Hematopoietic multipotent progenitor cell treated with erythropoietin and hydrocortisone succinate and interleukin-3 and kit ligand, for 17 days (in vitro differentiated cells): ENCODE measurements at regions not wholly inside any gene's neighbourhood (a gene's known extent, or its start where the extent isn't known, plus 50 kb on each side); places are given as distances from the start of the nearest gene placed in this dataset.
A peak's percentile ranks its signal among the peaks of the same experiment; 100 is the strongest.
"Not testable (repeated sequence)": the region's sequence is repeated elsewhere in the genome, so short reads cannot be mapped to it uniquely, and the experiment has no call there.

Experiments used
- DNase-seq: peaks from one replicate; pipeline ENCODE4 v3.0.0-alpha.2; 2015; ENCODE audit warnings: low spot score

DNA sequence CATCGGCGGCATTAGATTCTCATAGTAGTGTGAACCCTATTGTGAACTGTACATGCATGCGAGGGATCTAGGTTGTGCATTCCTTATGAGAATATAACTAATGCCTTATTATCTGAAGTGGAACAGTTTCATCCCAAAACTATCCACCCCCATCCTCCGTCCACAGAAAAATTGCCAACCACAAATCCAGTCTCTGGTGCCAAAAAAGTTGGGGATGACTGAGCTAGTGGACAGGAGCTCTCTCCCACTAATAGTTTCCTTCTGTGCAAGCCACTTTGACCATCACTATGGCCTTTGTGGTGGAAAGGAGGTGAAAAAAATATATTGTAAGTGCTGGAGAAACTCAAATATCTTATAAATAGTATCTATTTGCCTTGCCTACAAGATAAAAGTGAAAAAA is 857.8 kb downstream of the DIAPH3 start:
- no peak for DNase-seq

- DNase-seq = no peak
Observed at GRCh38 chr13:59312776-59313175, 851.0 kb downstream of the DIAPH3 start.

GRCh38 chr13:59318320-59318930 is 845.3 kb downstream of the DIAPH3 start:
- DNase-seq = peak; percentile 36

DNA sequence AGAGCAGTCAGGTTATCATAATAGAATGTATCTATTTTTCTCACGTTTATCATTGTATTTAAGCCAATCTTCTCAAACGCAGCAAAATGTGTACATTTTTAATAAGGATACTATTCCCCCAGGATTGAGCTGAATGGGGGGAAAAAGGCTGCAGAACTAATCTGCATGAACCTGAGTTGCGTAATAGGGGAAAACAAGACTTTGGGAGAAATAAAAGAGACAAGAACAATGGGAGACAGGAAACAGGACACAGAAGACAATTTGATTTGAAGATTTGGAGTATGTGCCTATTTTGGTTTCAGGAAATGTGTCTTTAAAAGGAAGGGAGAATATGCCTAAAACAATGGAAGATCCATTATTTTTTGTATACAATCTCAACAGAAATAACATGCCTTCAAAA is 844.5 kb downstream of the DIAPH3 start:
- no peak for DNase-seq

DNA sequence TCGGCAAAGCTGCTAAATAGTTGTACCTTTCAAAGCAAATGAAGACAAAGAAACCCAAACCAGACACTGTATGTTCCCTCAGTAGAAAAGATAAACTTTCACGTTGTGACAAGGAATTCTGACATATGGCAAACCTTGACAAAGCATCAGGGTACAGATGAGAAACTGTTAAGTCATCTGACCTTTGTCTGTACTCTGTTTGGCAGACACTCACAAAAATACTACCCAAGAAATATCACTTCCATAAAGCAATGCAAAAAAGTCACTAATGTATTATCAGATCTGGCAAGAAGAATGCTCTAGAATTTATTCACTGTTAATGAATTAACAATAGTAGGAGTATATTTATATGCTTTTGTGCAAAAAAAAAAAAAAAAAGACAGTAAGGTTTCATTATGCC is 843.7 kb downstream of the DIAPH3 start:
- DNase-seq = no peak

GRCh38 chr13:59324401-59324800 is 839.3 kb downstream of the DIAPH3 start:
- DNase-seq = not testable (repeated sequence)

GRCh38 chr13:59326717-59327116 is 837.0 kb downstream of the DIAPH3 start:
- DNase-seq = no peak

GRCh38 chr13:59330764-59331163 is 833.0 kb downstream of the DIAPH3 start:
- DNase-seq = no peak

- no peak for DNase-seq
Observed at GRCh38 chr13:59332966-59333365, 830.8 kb downstream of the DIAPH3 start.

DNA sequence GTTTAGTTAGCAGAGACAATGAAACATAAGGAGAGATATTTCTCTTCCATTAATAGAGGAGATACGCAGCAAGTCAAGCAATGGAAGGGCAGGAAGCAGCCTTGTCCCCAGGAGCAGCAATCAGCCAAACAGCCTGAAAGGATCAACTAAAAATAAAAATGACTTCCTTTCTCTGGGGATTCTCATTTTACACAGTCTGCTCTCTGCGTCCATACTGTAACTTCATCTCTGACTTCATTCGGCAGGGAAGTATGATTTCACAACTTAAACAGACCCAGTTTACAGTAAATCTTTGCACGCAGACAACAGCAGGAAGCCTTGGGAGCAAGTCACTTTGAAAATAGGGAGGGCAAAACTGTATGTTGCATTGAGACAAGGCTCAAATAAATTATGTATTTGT is 826.7 kb downstream of the DIAPH3 start:
- DNase-seq = no peak

DNA sequence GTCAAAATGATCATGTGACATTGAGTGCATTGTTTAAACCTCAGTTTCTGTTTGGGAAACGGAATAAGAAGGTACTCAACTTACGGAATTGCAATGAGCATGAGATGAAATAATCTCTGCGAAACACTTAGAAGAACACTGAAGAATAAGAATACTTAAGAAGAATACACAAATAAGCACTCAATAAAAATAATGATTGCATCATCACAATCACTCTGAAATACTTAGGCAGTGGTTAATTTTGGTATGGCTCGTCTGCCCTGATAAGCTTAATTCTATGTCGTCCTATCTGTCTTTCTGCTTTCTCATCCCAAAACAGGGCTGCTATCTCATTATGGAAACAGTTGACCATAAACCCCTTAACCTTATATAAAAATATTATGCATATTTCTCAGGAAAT is 823.6 kb downstream of the DIAPH3 start:
- DNase-seq = no peak

GRCh38 chr13:59340581-59340980 is 823.1 kb downstream of the DIAPH3 start:
- no peak for DNase-seq

DNA sequence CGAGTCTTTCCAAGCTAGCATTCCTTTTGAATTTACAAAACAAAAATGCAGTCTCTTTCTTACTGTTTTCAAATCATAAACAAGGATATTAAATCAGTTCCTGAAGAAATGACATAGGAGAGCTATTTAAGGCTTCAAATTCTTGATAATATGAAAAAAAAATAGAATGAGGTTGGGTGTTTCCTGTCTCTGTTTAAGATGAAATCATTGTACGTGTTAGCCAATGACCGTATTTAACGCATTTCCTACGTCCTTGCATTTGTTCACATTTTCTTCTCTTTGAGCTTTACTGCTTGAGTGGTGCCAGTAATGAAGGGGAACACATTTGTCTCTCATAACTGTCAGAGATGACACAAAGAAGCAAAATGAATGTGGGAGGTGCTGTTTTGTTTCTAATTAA is 821.3 kb downstream of the DIAPH3 start:
- no peak for DNase-seq

DNA sequence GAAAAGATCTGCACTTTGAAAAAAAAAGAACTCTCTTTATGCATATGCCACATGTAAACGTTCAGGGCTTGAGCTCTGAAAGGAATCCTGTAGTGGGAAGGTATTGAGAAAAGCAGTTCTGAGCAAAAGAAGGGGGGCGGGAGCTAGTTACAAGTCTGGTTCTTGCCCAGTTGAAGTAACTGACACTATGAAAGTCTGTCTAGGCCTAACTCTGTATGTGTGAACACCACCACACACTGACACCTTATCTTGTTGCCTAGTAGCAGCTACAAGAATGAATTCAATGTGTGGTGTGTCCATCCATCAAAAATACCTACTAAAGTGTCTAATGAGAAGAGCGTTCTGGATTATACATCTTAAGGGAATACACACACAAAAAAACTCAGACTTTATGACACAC is 820.6 kb downstream of the DIAPH3 start:
- no peak for DNase-seq

GRCh38 chr13:59343993-59344822 is 819.5 kb downstream of the DIAPH3 start:
- DNase-seq = no peak

DNA sequence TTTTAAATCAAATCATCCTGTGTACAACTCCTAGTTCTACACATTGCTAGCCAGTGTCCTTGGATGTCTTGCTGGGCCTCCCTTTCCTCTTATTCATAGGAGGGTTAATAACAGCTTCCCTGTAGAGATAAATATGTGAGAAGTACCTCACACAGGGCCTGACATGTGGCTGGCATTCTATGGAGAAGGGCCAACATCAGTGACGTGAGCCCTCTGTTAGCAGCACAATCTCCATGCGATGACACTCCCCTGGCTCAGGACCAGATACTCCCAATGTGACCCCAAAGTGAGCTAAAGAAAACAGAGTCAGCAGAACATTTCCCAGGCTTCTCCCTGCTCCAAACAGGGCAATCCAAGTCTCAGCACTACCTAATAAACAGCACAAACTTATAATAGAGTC is 818.4 kb downstream of the DIAPH3 start:
- no peak for DNase-seq

DNA sequence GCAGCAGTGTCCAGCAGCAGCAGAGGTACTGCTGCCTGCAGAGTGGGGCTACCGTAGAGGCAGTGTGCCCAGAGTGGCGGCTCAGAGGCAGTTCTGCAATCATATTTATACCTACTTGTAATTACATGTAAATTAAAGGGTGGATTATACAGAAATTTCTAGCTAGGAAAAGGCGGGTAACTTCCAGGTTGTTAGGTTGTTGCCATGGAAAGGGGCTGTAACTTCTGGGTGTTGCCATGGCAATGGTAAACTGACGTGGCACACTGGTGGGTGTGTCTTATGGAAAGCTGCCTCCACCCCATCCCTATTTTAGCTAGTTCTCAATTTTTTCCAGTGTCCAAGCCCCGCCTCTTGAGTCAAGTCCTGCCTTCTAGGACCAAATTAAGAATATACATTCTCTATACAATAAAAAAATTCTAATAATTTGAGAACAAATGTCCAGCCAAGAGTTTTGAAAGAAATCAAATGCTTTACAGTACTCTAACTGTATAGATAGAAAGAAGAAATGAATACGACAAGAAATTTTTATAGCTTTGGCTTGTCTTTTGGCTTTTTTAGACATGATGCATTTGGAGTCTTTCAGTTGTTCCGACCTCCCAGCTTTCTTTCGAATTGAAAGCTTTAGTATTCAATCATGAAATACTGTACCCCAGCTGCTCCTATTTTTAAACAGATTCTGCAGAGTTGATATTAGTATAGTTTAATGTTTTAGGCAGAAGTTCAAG is 816.6 kb downstream of the DIAPH3 start:
- DNase-seq = no peak

- DNase-seq = no peak
Observed at GRCh38 chr13:59348617-59349016, 815.1 kb downstream of the DIAPH3 start.

GRCh38 chr13:59352600-59352999 is 811.1 kb downstream of the DIAPH3 start:
- no peak for DNase-seq

- DNase-seq = no peak
Observed at GRCh38 chr13:59354665-59355369, 808.9 kb downstream of the DIAPH3 start.

GRCh38 chr13:59356607-59357006 is 807.1 kb downstream of the DIAPH3 start:
- DNase-seq = no peak

DNA sequence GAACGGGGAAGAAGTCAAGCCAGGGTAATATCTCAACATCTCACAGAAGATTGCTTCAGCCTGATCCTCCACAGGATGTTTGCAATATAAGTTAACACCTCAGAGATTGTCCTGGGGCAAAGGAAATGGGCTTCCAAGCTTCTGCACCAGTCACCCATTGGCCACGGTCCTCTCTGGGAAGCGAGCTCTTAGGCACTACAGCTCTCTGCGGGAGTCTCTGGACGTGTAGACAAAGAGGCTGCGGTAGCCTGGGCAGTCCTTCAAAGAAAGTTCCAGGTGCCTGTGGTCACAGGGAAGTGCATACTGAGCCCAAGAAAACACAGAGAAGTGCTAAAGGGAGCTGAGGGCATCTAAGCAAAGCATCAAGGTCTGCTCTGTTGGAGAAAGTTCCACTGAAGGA is 805.7 kb downstream of the DIAPH3 start:
- no peak for DNase-seq

DNA sequence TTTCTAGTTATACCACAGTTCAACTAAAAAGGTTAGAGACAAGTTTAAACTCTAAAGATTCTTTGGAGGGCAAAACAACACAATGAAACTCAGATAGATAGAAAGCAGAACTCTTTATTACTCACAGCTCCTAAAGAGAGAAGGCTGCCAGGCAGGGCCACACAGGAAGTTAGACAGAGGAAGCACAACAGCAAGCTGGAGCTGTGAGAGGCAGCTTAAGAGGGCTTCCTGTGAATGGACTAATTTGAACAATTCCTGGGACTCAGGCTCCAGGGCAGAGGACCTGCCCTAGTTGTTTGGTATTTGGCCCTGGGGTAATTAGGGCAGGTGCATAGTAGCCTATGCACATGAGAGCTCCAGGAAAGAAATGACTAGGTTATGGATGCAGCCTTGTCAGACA is 803.6 kb downstream of the DIAPH3 start:
- DNase-seq = no peak
